HG02943 (cell line): ENCODE measurements at regions not wholly inside any gene's neighbourhood (a gene's known extent, or its start where the extent isn't known, plus 50 kb on each side); places are given as distances from the start of the nearest gene placed in this dataset.
"Not testable (repeated sequence)": the region's sequence is repeated elsewhere in the genome, so short reads cannot be mapped to it uniquely, and the experiment has no call there.

Experiments
- ATAC-seq: cut with Tn5 transposase; IDR thresholded peaks from one replicate; pipeline ENCODE4 v1.9.1; 2021; ENCODE audit warnings: mild to moderate bottlenecking, low read depth, moderate library complexity; ENCODE audit not compliant: unreplicated experiment

DNA sequence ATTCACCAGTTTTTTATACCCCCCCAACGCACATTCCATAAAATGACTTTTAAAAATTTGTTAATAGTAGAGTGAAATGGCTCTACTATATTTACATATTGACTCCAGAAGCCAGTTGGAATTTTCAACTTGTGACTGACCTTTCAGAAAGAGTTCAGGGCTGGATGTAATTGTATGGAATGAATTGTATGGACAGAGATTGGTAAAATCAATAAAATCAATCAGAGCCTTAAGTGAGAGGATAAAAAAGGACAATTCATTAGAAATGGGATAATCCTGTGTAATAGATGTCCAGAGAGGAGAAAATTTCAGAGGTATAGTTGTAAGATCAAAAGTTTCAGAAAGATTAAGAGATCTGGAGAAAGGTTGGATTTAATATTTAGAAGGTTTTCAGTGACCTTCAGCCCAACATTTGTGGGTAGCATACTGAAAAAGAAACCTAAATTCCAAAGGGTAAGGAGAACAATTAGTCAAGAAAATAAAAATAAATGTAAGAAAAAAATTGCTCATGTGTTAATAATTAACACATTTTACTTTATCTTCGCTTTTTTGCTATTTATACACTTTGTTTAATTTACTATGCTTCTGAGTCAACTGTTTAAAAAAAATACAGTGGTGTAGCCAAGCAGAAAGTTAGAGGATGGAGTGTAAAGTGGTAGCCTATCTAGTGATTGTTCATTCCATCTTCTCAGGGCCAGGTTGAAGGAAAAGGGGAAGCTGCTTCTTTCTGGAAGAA is 385.4 kb upstream of the TMEFF2 start:
- ATAC-seq: no peak

DNA sequence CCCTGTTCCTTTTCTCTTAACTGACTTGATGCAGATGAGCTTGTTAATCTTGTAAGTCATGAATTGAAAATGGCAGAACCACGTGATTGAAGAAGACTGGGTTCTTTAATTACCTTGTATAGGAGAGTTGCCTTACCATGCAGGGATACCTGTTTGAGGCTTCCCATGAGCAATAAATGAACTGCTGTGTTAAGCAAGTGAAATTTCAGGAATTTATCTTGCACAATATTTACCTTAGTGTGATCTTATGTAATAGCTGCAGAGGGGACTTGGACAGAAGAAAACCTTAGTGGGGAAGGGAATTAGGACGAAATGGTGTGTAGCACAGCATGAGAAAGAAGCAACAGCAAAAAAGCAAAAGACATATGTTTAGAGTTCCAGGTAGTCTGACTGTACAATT is 384.0 kb upstream of the TMEFF2 start:
- ATAC-seq: no peak

DNA sequence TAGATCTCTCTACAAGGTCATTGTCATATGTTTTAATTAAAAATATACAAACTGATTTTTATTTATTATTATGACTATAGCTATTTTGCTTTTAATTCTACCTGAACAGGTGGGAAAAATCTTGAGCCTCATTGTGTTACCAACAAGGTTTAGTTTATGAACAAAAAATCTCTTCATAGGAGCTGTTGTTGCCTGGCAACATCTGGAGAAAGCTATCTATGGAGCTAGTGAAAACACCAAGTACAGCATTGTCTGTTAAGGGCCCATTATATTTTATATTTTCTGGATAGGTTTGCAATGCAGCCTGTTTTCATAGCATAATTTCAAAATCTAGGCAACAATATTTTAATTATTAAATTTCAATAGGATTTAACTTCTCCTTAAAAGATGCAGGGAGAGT is 383.0 kb upstream of the TMEFF2 start:
- ATAC-seq: no peak

DNA sequence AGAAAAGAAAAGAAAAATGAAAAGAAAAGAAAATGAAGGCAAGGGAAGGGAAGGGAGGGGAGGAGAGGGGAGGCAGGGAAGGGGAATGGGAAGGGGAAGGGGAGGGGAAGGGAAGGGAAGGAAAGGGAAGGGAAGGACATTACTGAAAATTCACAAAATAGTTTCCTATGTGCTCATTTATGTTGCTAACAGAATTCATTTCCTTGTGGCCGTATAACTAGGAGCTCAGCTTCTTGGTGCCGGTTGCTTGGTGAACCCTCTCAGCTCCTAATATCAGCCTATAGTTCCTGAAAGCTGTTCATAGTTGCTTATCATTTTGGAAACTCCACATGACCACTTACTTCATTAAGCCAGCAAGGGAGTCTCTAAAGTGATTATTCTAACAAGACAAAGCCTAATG is 379.8 kb upstream of the TMEFF2 start:
- no peak for ATAC-seq

DNA sequence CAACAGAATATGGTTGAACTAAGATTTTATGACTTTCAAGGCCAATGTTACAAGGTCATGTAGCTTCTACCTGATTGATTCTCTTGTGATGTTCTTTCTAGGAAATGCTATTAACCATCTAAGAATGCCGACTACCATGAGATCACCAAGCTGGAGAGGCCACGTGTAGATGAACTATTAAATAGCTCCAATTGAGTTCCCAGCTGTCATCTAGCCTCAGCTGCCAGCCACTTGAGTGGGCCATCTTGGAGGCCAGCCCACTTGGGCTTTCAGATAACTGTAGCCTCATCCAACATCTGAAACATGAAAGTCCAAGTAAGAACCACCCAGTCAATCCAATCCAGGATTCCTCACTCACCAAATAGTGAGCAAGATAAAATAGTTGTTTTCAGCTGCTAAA is 376.9 kb upstream of the TMEFF2 start:
- ATAC-seq: no peak

GRCh38 chr2:192570788-192571187 is 376.1 kb upstream of the TMEFF2 start:
- ATAC-seq: no peak

DNA sequence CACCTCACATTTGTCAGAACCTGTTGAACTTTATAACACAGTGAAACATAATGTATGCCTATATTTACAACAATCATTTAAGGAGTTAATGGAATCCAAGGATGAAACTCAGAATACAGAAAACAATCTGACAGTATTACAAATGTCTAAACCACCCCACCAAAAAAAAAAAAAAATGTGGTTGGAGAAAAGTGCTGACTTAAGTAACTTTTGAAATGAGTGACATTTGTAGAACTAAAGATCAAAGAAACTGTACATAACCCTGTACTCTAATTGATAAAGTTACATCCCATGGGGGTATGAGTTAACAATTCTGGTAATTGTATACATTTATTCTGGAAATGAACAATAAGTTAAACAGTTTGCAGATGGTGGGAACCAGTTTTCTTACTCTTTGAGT is 372.1 kb upstream of the TMEFF2 start:
- no peak for ATAC-seq

DNA sequence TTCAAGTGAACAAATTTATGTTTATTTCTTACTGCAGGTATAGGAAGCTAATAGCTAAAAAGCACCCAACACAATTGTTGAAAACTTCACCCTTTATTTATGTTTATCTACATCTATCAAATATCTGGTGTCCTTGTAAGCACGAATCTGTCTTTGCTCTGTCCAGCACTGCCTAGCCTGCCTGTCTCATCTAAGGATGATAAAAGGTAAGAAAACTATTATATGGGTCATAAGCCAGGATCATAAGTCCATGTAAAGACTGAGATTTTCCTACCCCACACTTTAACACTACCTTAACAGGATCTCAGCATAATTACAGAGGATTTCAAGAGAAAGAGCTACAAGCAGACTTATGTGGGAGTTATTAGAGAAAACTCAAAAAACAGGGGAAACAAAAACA is 365.6 kb upstream of the TMEFF2 start:
- no peak for ATAC-seq

DNA sequence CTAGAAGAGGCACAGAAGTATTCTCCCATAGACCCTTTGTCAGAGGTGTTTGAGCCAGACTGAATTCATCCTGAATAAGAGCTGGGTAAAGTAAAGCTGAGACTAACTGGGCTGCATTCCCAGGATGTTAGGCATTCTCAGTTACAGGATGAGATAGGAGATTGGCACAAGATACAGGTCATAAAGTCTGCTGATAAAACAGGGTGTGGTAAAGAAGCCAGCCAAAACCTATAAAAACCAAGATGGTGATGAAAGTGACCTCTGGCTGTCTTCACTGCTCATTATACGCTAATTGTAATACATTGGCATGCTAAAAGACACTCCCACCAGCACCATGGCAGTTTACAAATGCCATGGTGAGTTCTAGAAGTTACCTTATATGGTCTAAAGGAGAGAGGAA is 364.9 kb upstream of the TMEFF2 start:
- ATAC-seq: no peak

GRCh38 chr2:192558637-192559036 is 363.9 kb upstream of the TMEFF2 start:
- no peak for ATAC-seq

GRCh38 chr2:192555740-192556139 is 361.0 kb upstream of the TMEFF2 start:
- ATAC-seq: no peak

- ATAC-seq: no peak
Measured at GRCh38 chr2:192551760-192552159, 357.0 kb upstream of the TMEFF2 start.

- ATAC-seq: no peak
Measured at GRCh38 chr2:192546565-192546964, 351.8 kb upstream of the TMEFF2 start.

- ATAC-seq: no peak
Measured at GRCh38 chr2:192544371-192544955, 349.7 kb upstream of the TMEFF2 start.

- not testable (repeated sequence) for ATAC-seq
Measured at GRCh38 chr2:192542148-192543066, 347.7 kb upstream of the TMEFF2 start.

DNA sequence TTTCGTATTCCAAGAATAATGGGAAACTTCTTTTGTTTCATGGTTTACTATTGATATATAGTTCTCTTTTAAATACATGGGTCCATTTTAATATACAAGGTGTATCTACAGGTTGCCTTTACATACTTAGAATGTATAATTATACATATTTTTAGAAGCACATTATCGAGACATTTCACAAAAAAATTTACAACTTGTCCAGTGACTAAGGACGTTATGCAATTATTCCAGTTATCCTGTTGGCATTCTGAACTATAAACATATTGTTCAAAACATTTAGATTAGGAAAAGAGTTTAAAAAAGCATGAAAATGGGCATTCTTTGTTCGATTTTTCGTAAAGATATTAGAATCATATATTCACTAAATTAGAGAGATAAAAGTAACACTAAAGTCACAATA is 344.6 kb upstream of the TMEFF2 start:
- ATAC-seq: no peak

GRCh38 chr2:192536922-192537624 is 342.3 kb upstream of the TMEFF2 start:
- ATAC-seq: no peak

DNA sequence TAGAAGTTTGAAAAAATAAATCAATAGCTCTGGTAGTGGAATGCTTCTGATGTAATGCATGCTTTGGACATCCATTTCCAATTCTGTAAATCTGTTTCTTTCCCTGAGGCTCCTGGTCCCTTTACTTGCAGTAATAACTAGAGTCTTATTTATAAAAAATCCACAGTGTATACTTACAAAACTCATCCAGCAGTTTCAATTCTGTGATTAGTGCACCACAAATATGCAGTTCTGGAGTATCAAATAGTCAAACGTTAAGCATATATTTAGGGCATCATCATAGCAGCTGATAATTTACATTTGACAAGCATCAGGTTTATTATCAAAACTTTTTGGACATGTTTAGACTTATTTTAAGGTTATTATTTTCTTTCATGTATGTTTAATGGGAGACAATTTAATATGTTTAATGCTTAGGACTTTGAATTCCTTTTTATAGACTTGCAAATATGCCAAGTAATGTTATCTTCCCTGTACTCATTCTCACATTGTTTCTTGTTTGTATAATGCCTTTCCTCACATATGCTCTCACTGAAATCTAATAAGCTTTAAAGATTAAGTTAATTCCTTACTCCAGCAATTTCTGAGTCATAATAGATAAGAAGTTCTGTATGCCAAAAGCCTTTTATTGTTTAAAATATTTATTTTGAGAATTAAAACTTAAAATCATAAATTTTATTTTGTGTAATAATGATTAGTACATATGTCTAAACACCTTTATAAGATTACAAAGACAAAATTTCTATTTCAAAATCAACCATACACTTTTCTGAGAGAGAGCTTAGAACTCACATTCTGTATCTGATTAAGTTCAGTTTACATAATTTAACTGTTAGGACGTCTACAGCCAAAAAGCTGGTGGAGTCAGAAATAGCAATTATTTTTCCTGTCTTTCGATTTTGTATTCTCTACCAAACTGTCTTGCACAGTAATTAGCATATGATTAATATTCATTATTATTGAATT is 341.5 kb upstream of the TMEFF2 start:
- ATAC-seq: no peak

- no peak for ATAC-seq
Measured at GRCh38 chr2:192534072-192534471, 339.3 kb upstream of the TMEFF2 start.
